Endothelial cell of umbilical vein (primary cell): ENCODE measurements at regions not wholly inside any gene's neighbourhood (a gene's known extent, or its start where the extent isn't known, plus 50 kb on each side); places are given as distances from the start of the nearest gene placed in this dataset.

Experiments used
- BruUV-seq: library from RNA; stranded (reverse); fragments of 400-500 nt; replicated peaks from 2 replicates; lab custom pipeline; 2021; lab: Mats Ljungman, UMichigan
- CTCF ChIA-PET: fragments of 300-600, 350-600 bp; sonication (Branson Sonifier 250); formaldehyde crosslinking; loops from one replicate; lab custom pipeline; 2021; ENCODE audit warnings: antibody characterized with exemption, inconsistent platforms; lab: Charles Lee
- POLR2A ChIA-PET: fragments of 300-600, 350-600 bp; sonication (Branson Sonifier 250); formaldehyde crosslinking; loops from one replicate; lab custom pipeline; 2021; ENCODE audit warnings: antibody characterized with exemption, inconsistent platforms; lab: Charles Lee
- DNase-seq: peaks from one replicate; pipeline ENCODE4 v3.0.0-alpha.2; 2011; ENCODE audit warnings: low read depth, low spot score
- FAIRE-seq: peaks from 2 replicates; lab custom pipeline; 2011; peaks lifted over from hg19 to GRCh38; lab: Jason Lieb, UNC
- H2AFZ ChIP-seq: 2 replicates; pipeline ENCODE4 v1.6.0; 2012; ENCODE audit warnings: low read depth, low read length, control low read depth, inconsistent platforms
- H3K27ac ChIP-seq: 2 replicates; pipeline ENCODE4 v1.5.1; 2011; ENCODE audit warnings: low read depth, mild to moderate bottlenecking, control low read depth, low read length, moderate library complexity; ENCODE audit not compliant: insufficient read depth
- H3K27me3 ChIP-seq, 2 experiments: 2 replicates each; pipeline versions ENCODE4 v1.6.0 to v1.6.1; 2011; ENCODE audit warnings: low read length in 2 of 2, mixed read lengths in 1 of 2; ENCODE audit not compliant: control insufficient read depth in 2 of 2, insufficient read depth in 2 of 2
- H3K36me3 ChIP-seq, 2 experiments: 2 replicates in 1 of 2; 3 replicates in 1 of 2; pipeline ENCODE4 v1.5.1; 2011; ENCODE audit warnings: low read length in 2 of 2, mild to moderate bottlenecking in 1 of 2, moderate library complexity in 1 of 2; ENCODE audit not compliant: control insufficient read depth in 2 of 2, insufficient read depth in 2 of 2; ENCODE audit errors: extremely low read depth in 1 of 2
- H3K4me1 ChIP-seq: 3 replicates; pipeline ENCODE4 v1.5.1; 2011; ENCODE audit warnings: mild to moderate bottlenecking, low read length; ENCODE audit not compliant: control insufficient read depth, insufficient read depth; ENCODE audit errors: extremely low read depth
- H3K4me2 ChIP-seq: 2 replicates; pipeline ENCODE4 v1.6.1; 2011; ENCODE audit warnings: low read length, control low read depth, mixed read lengths; ENCODE audit not compliant: insufficient read depth
- H3K4me3 ChIP-seq, 3 experiments: fragments of 200-600 bp in 1 of 3; sonication (generic), shearing (Covaris generic) in 1 of 3; replicated peaks in 1 of 3; 2 replicates each; pipeline ENCODE4 v1.5.1; 2011 to 2016; ENCODE audit warnings: control low read depth in 3 of 3, low read length in 3 of 3, mild to moderate bottlenecking in 2 of 3, inconsistent platforms in 1 of 3, low read depth in 1 of 3, moderate library complexity in 1 of 3; ENCODE audit not compliant: insufficient read depth in 1 of 3
- H3K79me2 ChIP-seq: 2 replicates; pipeline ENCODE4 v1.6.0; 2012; ENCODE audit warnings: low read length, inconsistent platforms; ENCODE audit not compliant: control insufficient read depth, insufficient read depth
- H3K9ac ChIP-seq: replicated peaks from 2 replicates; pipeline ENCODE3; 2011; ENCODE audit warnings: low read length, control low read depth; ENCODE audit not compliant: insufficient read depth; ENCODE audit errors: extremely low read depth
- H3K9me1 ChIP-seq: replicated peaks from 3 replicates; pipeline ENCODE4 v1.6.0; 2011; ENCODE audit warnings: mild to moderate bottlenecking, low read length; ENCODE audit not compliant: control insufficient read depth, insufficient read depth; ENCODE audit errors: extremely low read depth
- H3K9me3 ChIP-seq: replicated peaks from 2 replicates; pipeline ENCODE4 v1.5.1; 2012; ENCODE audit warnings: low read length, inconsistent platforms; ENCODE audit not compliant: control insufficient read depth, insufficient read depth
- H4K20me1 ChIP-seq: replicated peaks from 2 replicates; pipeline ENCODE3; 2011; ENCODE audit warnings: mild to moderate bottlenecking, low read length; ENCODE audit not compliant: control insufficient read depth, insufficient read depth; ENCODE audit errors: extremely low read depth
- EZH2 ChIP-seq: IDR thresholded peaks from 2 replicates; pipeline ENCODE4 v1.6.1; 2012; ENCODE audit warnings: borderline replicate concordance, low read depth, mild to moderate bottlenecking, moderate library complexity, low read length, inconsistent platforms; ENCODE audit not compliant: severe bottlenecking
- FOS ChIP-seq: IDR thresholded peaks from 2 replicates; pipeline ENCODE4 v1.6.1; 2011; ENCODE audit warnings: mild to moderate bottlenecking, low read length, moderate library complexity, borderline replicate concordance; ENCODE audit not compliant: insufficient read depth
- GATA2 ChIP-seq: IDR thresholded peaks from 2 replicates; pipeline ENCODE4 v1.7.0; 2011; ENCODE audit warnings: low read depth, mild to moderate bottlenecking, moderate library complexity, mixed read lengths, low read length; ENCODE audit not compliant: insufficient read length, insufficient read depth
- JUN ChIP-seq: IDR thresholded peaks from 2 replicates; pipeline ENCODE4 v1.6.1; 2011; ENCODE audit warnings: borderline replicate concordance, low read depth; ENCODE audit not compliant: insufficient read length, insufficient read depth
- MAX ChIP-seq: IDR thresholded peaks from 2 replicates; pipeline ENCODE4 v1.6.1; 2011; ENCODE audit not compliant: insufficient read depth, insufficient read length
- MYC ChIP-seq: IDR thresholded peaks from one replicate; pipeline ENCODE4 v1.6.1; 2011; ENCODE audit warnings: mild to moderate bottlenecking, low read depth, low read length
- POLR2A ChIP-seq: IDR thresholded peaks from 2 replicates; pipeline ENCODE4 v1.6.1; 2012; ENCODE audit warnings: low read depth, mild to moderate bottlenecking, control low read depth, low read length
- POLR2AphosphoS5 ChIP-seq: IDR thresholded peaks from 2 replicates; pipeline ENCODE4 v1.6.1; 2012; ENCODE audit warnings: low read depth, mild to moderate bottlenecking, control low read depth, low read length, moderate library complexity; ENCODE audit not compliant: insufficient read depth
- dilution Hi-C: fragments of 300-500 bp; cut with MboI; formaldehyde crosslinking; loops from one replicate; pipeline ENCODE4 v1.15.0; 2019; ENCODE audit warnings: low sequenced_read_pairs; ENCODE audit not compliant: extremely low pct_ligation_motif_present
- intact Hi-C: fragments of 100-400 bp; cut with micrococcal nuclease; formaldehyde crosslinking; loops from one replicate; pipeline ENCODE4 v1.10.0; 2022
- TF ChIP-seq, protein P1 (sequence below), 2 donors: IDR thresholded peaks; 1 replicate in 1 of 2; 2 replicates in 1 of 2; pipeline ENCODE4 v1.5.1; 2011; ENCODE audit warnings: low read length in 2 of 2, mild to moderate bottlenecking in 2 of 2, moderate library complexity in 2 of 2, control low read depth in 1 of 2, inconsistent platforms in 1 of 2, low read depth in 1 of 2; ENCODE audit not compliant: insufficient read depth in 1 of 2; ENCODE audit errors: extremely low read depth in 1 of 2

- CTCF ChIA-PET, result interaction anchor here (0.9 to 1.3 kb wide), 4 partner anchors 8 to 83 kb away, joined by 3 read pairs; no protein-coding TSS in a partner anchor
- intact Hi-C loops (no loop called here), dilution Hi-C loops (no loop called here)
- FAIRE-seq (no peak), DNase-seq (no peak)
- no peaks in the 10 kb centered on the region for H3K36me3 ChIP-seq
- no TSS peak for BruUV-seq
- POLR2A ChIA-PET, result no interaction called here
- TF ChIP-seq MAX (no peak), GATA2 (no peak), EZH2 (no peak), POLR2AphosphoS5 (no peak), FOS (no peak), JUN (no peak), POLR2A (no peak), MYC (no peak)
- TF ChIP-seq, protein P1, sequence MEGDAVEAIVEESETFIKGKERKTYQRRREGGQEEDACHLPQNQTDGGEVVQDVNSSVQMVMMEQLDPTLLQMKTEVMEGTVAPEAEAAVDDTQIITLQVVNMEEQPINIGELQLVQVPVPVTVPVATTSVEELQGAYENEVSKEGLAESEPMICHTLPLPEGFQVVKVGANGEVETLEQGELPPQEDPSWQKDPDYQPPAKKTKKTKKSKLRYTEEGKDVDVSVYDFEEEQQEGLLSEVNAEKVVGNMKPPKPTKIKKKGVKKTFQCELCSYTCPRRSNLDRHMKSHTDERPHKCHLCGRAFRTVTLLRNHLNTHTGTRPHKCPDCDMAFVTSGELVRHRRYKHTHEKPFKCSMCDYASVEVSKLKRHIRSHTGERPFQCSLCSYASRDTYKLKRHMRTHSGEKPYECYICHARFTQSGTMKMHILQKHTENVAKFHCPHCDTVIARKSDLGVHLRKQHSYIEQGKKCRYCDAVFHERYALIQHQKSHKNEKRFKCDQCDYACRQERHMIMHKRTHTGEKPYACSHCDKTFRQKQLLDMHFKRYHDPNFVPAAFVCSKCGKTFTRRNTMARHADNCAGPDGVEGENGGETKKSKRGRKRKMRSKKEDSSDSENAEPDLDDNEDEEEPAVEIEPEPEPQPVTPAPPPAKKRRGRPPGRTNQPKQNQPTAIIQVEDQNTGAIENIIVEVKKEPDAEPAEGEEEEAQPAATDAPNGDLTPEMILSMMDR (IDR thresholded peaks at IDR 0.05; ENCODE audit: extremely low read depth in 1 of 2, insufficient read depth in 1 of 2, low read depth in 1 of 2, low read length in 2 of 2), result no peak
- no peaks in the 10 kb centered on the region for H3K79me2 ChIP-seq
- H3K27me3 ChIP-seq, result no peaks in the 10 kb centered on the region
- no peak overlapping the region for H3K27ac ChIP-seq
- H3K4me2 ChIP-seq, result no peak overlapping the region
- H3K9me3 ChIP-seq, result no peaks in the 10 kb centered on the region
- no peaks in the 10 kb centered on the region for H4K20me1 ChIP-seq
- no peaks in the 10 kb centered on the region for H3K9me1 ChIP-seq
- no peak overlapping the region for H3K4me3 ChIP-seq
- H3K4me1 ChIP-seq, result no peaks in the 10 kb centered on the region
- H2AFZ ChIP-seq, result no peak overlapping the region
- no peak overlapping the region for H3K9ac ChIP-seq
Observed at GRCh38 chr20:62533591-62534495, 58.0 kb upstream of the GATA5 start.
